H9 (cell line): ENCODE measurements at regions not wholly inside any gene's neighbourhood (a gene's known extent, or its start where the extent isn't known, plus 50 kb on each side); places are given as distances from the start of the nearest gene placed in this dataset.

Experiments used
- DNase-seq: peaks from one replicate; pipeline ENCODE4 v3.0.0-alpha.2; 2017
- H2AFZ ChIP-seq: one replicate; pipeline ENCODE4 v1.6.1; 2013; ENCODE audit warnings: mild to moderate bottlenecking, low read length, control low read depth, moderate library complexity
- H2AK5ac ChIP-seq: 2 replicates; pipeline ENCODE4 v1.6.1; 2013; ENCODE audit warnings: low read length, control low read depth, mixed read lengths; ENCODE audit not compliant: insufficient read length
- H2BK120ac ChIP-seq: one replicate; pipeline ENCODE4 v1.6.1; 2013; ENCODE audit warnings: low read depth, mild to moderate bottlenecking, low read length, control low read depth, inconsistent platforms; ENCODE audit not compliant: poor library complexity, severe bottlenecking
- H2BK12ac ChIP-seq: 2 replicates; pipeline ENCODE4 v1.6.1; 2013; ENCODE audit warnings: low read length, control low read depth, mixed read lengths, low read depth; ENCODE audit not compliant: insufficient read length
- H2BK15ac ChIP-seq: 2 replicates; pipeline ENCODE4 v1.6.1; 2013; ENCODE audit warnings: low read depth, low read length, control low read depth
- H2BK20ac ChIP-seq: one replicate; pipeline ENCODE4 v1.6.1; 2013; ENCODE audit warnings: low read depth, mild to moderate bottlenecking, low read length, control low read depth, inconsistent platforms; ENCODE audit not compliant: poor library complexity, severe bottlenecking
- H2BK5ac ChIP-seq: 2 replicates; pipeline ENCODE4 v1.6.1; 2013; ENCODE audit warnings: low read length, control low read depth, mixed read lengths; ENCODE audit not compliant: insufficient read length
- H3K14ac ChIP-seq: 2 replicates; pipeline ENCODE4 v1.6.1; 2013; ENCODE audit warnings: low read length, control low read depth; ENCODE audit not compliant: insufficient read depth
- H3K18ac ChIP-seq: 2 replicates; pipeline ENCODE4 v1.6.1; 2013; ENCODE audit warnings: low read depth, mild to moderate bottlenecking, mixed read lengths, low read length, control low read depth; ENCODE audit not compliant: insufficient read length
- H3K23ac ChIP-seq: 2 replicates; pipeline ENCODE4 v1.6.1; 2013; ENCODE audit warnings: low read length, control low read depth, mixed read lengths, low read depth; ENCODE audit not compliant: insufficient read length
- H3K23me2 ChIP-seq: 2 replicates; pipeline ENCODE4 v1.6.1; 2013; ENCODE audit warnings: low read depth, mild to moderate bottlenecking, mixed read lengths, low read length, control low read depth; ENCODE audit not compliant: insufficient read length, poor library complexity, severe bottlenecking
- H3K27ac ChIP-seq: 2 replicates; pipeline ENCODE4 v1.5.1; 2013; ENCODE audit warnings: low read length, control low read depth, mixed read lengths, low read depth; ENCODE audit not compliant: insufficient read length
- H3K27me3 ChIP-seq: 2 replicates; pipeline ENCODE4 v1.6.1; 2013; ENCODE audit warnings: low read length, control low read depth, inconsistent platforms; ENCODE audit not compliant: insufficient read depth
- H3K4ac ChIP-seq: 2 replicates; pipeline ENCODE4 v1.6.1; 2013; ENCODE audit warnings: low read depth, mild to moderate bottlenecking, control low read depth, inconsistent platforms, low read length, moderate library complexity
- H3K4me1 ChIP-seq: 2 replicates; pipeline ENCODE4 v1.6.1; 2013; ENCODE audit warnings: low read length, control low read depth, inconsistent platforms; ENCODE audit not compliant: insufficient read depth
- H3K4me2 ChIP-seq: 2 replicates; pipeline ENCODE4 v1.6.1; 2013; ENCODE audit warnings: low read length, control low read depth, mixed read lengths; ENCODE audit not compliant: insufficient read length, insufficient read depth
- H3K56ac ChIP-seq: 2 replicates; pipeline ENCODE4 v1.6.1; 2013; ENCODE audit warnings: low read depth, mild to moderate bottlenecking, mixed read lengths, low read length, control low read depth; ENCODE audit not compliant: insufficient read length
- H3K79me1 ChIP-seq: 2 replicates; pipeline ENCODE4 v1.6.1; 2013; ENCODE audit warnings: low read depth, mild to moderate bottlenecking, moderate library complexity, low read length, control low read depth, inconsistent platforms; ENCODE audit not compliant: insufficient read depth, poor library complexity, severe bottlenecking
- H3K79me2 ChIP-seq: 2 replicates; pipeline ENCODE4 v1.6.1; 2013; ENCODE audit warnings: low read length, control low read depth, inconsistent platforms; ENCODE audit not compliant: insufficient read depth
- H3K9ac ChIP-seq: 2 replicates; pipeline ENCODE4 v1.6.1; 2013; ENCODE audit warnings: low read length, control low read depth, mixed read lengths; ENCODE audit not compliant: insufficient read length; ENCODE audit errors: extremely low read depth
- H3K9me3 ChIP-seq: one replicate; pipeline ENCODE4 v1.6.1; 2013; ENCODE audit warnings: low read depth, low read length, inconsistent platforms; ENCODE audit not compliant: control insufficient read depth
- H3T11ph ChIP-seq: one replicate; pipeline ENCODE4 v1.6.1; 2013; ENCODE audit warnings: mild to moderate bottlenecking, low read length, control low read depth, inconsistent platforms
- H4K20me1 ChIP-seq: one replicate; pipeline ENCODE4 v1.6.1; 2013; ENCODE audit not compliant: control insufficient read depth, insufficient read length, insufficient read depth
- H4K5ac ChIP-seq: 2 replicates; pipeline ENCODE4 v1.6.1; 2013; ENCODE audit warnings: low read depth, mild to moderate bottlenecking, mixed read lengths, low read length, control low read depth; ENCODE audit not compliant: insufficient read length
- H4K8ac ChIP-seq: replicated peaks from 2 replicates; pipeline ENCODE4 v1.6.1; 2013; ENCODE audit warnings: low read length, control low read depth, mixed read lengths, low read depth; ENCODE audit not compliant: insufficient read length
- H4K91ac ChIP-seq: 2 replicates; pipeline ENCODE4 v1.6.1; 2013; ENCODE audit warnings: low read depth, mild to moderate bottlenecking, moderate library complexity, mixed read lengths, low read length, control low read depth; ENCODE audit not compliant: insufficient read length
- H3K27ac Mint-ChIP-seq, 3 experiments: 2 replicates in 2 of 3; 3 replicates in 1 of 3; pipeline ENCODE4 v1.8.0; 2020 to 2021; ENCODE audit warnings: mixed read lengths in 3 of 3, mild to moderate bottlenecking in 1 of 3, moderate library complexity in 1 of 3
- H3K27me3 Mint-ChIP-seq: 2 replicates; pipeline ENCODE4 v1.8.0; 2021; ENCODE audit warnings: low read depth, mild to moderate bottlenecking, moderate library complexity, mixed read lengths
- H3K36me3 Mint-ChIP-seq, 3 experiments: 2 replicates in 2 of 3; 3 replicates in 1 of 3; pipeline ENCODE4 v1.8.0; 2020 to 2021; ENCODE audit warnings: low read depth in 3 of 3, mixed read lengths in 3 of 3; ENCODE audit not compliant: insufficient read depth in 1 of 3
- H3K4me1 Mint-ChIP-seq, 2 experiments: 2 replicates each; pipeline ENCODE4 v1.8.0; 2020; ENCODE audit warnings: mixed read lengths in 2 of 2
- H3K4me3 Mint-ChIP-seq, 2 experiments: 2 replicates in 1 of 2; 3 replicates in 1 of 2; pipeline ENCODE4 v1.8.0; 2020 to 2021; ENCODE audit warnings: mild to moderate bottlenecking in 2 of 2, mixed read lengths in 2 of 2, moderate library complexity in 1 of 2
- H3K9me3 Mint-ChIP-seq, 2 experiments: 2 replicates in 1 of 2; 3 replicates in 1 of 2; pipeline ENCODE4 v1.8.0; 2020; ENCODE audit warnings: mild to moderate bottlenecking in 2 of 2, mixed read lengths in 2 of 2, moderate library complexity in 1 of 2
- WGBS: extraction: QIAGEN DNeasy Blood & Tissue Kit; methylation state at CpG from one replicate; pipeline ENCODE4 v1.1.7; 2013; ENCODE audit warnings: missing lambda C conversion rate, low lambda C conversion rate, mixed read lengths; ENCODE audit not compliant: insufficient read length; ENCODE audit errors: extremely low coverage; 5-methylcytosine and 5-hydroxymethylcytosine counted together
- TF ChIP-seq, protein P1 (sequence below): fragments of 200-600 bp; sonication (generic); conservative IDR thresholded peaks from 3 replicates; pipeline ENCODE4 v1.8.0; 2021; ENCODE audit warnings: antibody characterized with exemption, mild to moderate bottlenecking

DNA sequence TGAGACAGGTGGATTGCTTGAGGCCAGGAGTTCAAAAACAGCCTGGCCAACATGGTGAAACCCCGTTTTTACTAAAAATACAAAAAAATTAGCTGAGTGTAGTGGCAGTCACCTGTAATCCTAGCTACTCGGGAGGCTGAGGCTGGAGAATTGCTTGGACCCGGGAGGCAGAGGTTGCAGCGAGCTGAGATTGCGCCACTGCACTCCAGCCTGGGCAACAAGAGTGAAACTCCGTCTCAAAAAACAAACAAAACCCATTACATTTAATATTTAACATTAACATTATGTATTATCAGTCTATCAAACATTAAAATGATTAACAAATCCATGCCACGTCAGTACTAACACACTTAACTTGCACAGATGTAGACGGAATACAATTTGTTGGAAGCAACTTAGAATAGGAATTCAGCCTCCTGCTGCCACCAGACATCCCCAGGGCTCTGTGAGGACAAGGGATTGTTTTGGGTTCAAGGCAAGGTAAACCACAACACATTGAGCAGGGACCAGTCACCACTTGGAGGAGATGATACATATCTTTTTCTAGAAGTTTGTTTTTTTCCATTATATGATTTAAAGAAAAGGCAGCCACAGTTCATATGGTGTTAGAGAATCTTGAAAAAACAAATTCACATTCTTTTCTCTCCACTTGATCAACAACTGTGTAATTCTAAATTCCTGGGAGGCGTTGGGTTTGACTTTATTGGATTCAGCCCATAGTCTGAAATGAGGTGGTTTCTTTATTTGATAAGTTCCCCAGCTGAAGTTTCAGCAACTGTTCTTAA, 104.1 kb upstream of the BASP1 start:
- no peak overlapping the region for H3K4me3 Mint-ChIP-seq
- peaks cover 7% of the 10 kb centered on the region; the same call in 1 of the 2 replicates for H3K4me1 ChIP-seq
- H4K91ac ChIP-seq = no peak overlapping the region
- H2BK120ac ChIP-seq = no peak overlapping the region
- no peak overlapping the region for H3K4me2 ChIP-seq
- H3K27ac Mint-ChIP-seq = no peak overlapping the region
- no peaks in the 10 kb centered on the region for H3K9me3 ChIP-seq
- H2BK20ac ChIP-seq = no peak overlapping the region
- no peak overlapping the region for H3K56ac ChIP-seq
- H2BK12ac ChIP-seq = no peak overlapping the region
- H3K23ac ChIP-seq = no peak overlapping the region
- H3K9me3 Mint-ChIP-seq = no peaks in the 10 kb centered on the region
- no peak overlapping the region for H2BK15ac ChIP-seq
- WGBS = no CpG with 5 or more reads among the region's 9 CpGs
- H2AFZ ChIP-seq = no peak overlapping the region
- no peaks in the 10 kb centered on the region for H3K79me1 ChIP-seq
- no peak overlapping the region for H3K4ac ChIP-seq
- H2AK5ac ChIP-seq = no peak overlapping the region
- H3K23me2 ChIP-seq = no peaks in the 10 kb centered on the region
- no peak overlapping the region for H3K9ac ChIP-seq
- H4K8ac ChIP-seq = no peak overlapping the region
- H4K20me1 ChIP-seq = no peaks in the 10 kb centered on the region
- no peak overlapping the region for H3T11ph ChIP-seq
- H4K5ac ChIP-seq = no peak overlapping the region
- no peak overlapping the region for H3K27ac ChIP-seq
- H3K14ac ChIP-seq = no peak overlapping the region
- H3K36me3 Mint-ChIP-seq = no peaks in the 10 kb centered on the region
- no peaks in the 10 kb centered on the region for H3K27me3 ChIP-seq
- peaks cover 18 to 30% of the 10 kb centered on the region in 2 experiments for H3K4me1 Mint-ChIP-seq
- no peaks in the 10 kb centered on the region for H3K27me3 Mint-ChIP-seq
- TF ChIP-seq, protein P1, sequence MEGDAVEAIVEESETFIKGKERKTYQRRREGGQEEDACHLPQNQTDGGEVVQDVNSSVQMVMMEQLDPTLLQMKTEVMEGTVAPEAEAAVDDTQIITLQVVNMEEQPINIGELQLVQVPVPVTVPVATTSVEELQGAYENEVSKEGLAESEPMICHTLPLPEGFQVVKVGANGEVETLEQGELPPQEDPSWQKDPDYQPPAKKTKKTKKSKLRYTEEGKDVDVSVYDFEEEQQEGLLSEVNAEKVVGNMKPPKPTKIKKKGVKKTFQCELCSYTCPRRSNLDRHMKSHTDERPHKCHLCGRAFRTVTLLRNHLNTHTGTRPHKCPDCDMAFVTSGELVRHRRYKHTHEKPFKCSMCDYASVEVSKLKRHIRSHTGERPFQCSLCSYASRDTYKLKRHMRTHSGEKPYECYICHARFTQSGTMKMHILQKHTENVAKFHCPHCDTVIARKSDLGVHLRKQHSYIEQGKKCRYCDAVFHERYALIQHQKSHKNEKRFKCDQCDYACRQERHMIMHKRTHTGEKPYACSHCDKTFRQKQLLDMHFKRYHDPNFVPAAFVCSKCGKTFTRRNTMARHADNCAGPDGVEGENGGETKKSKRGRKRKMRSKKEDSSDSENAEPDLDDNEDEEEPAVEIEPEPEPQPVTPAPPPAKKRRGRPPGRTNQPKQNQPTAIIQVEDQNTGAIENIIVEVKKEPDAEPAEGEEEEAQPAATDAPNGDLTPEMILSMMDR = no peak
- no peak overlapping the region for H3K18ac ChIP-seq
- no peak overlapping the region for H2BK5ac ChIP-seq
- no peaks in the 10 kb centered on the region for H3K79me2 ChIP-seq
- DNase-seq = no peak
